OCI-LY1 (cell line): ENCODE measurements at regions not wholly inside any gene's neighbourhood (a gene's known extent, or its start where the extent isn't known, plus 50 kb on each side); places are given as distances from the start of the nearest gene placed in this dataset.
A peak's percentile ranks its signal among the peaks of the same experiment; 100 is the strongest.
"Not testable (repeated sequence)": the region's sequence is repeated elsewhere in the genome, so short reads cannot be mapped to it uniquely, and the experiment has no call there.

Experiments used
- H2AFZ ChIP-seq: fragments of 200-600 bp; sonication (generic), shearing (Covaris generic); 2 replicates; pipeline ENCODE4 v1.6.0; 2014; ENCODE audit warnings: antibody characterized with exemption, mild to moderate bottlenecking, low read length
- H3F3A ChIP-seq: fragments of 200-600 bp; sonication (generic), shearing (Covaris generic); 2 replicates; pipeline ENCODE4 v1.6.0; 2014; ENCODE audit warnings: mild to moderate bottlenecking, antibody characterized with exemption, low read length, moderate library complexity; ENCODE audit not compliant: insufficient read depth
- H3K27ac ChIP-seq: fragments of 200-600 bp; sonication (generic); 2 replicates; pipeline ENCODE4 v1.5.1; 2014; ENCODE audit warnings: low read length, mixed run types, mild to moderate bottlenecking, low read depth; ENCODE audit not compliant: poor library complexity, severe bottlenecking
- H3K27me3 ChIP-seq: fragments of 200-600 bp; sonication (generic); 2 replicates; pipeline ENCODE4 v1.6.0; 2014; ENCODE audit warnings: antibody characterized with exemption, mild to moderate bottlenecking, low read length, moderate library complexity; ENCODE audit not compliant: insufficient read depth
- H3K36me3 ChIP-seq: fragments of 200-600 bp; sonication (generic); 2 replicates; pipeline ENCODE4 v1.6.1; 2014; ENCODE audit warnings: mild to moderate bottlenecking, antibody characterized with exemption, low read length, moderate library complexity, mixed read lengths; ENCODE audit not compliant: insufficient read depth
- H3K4me1 ChIP-seq: fragments of 200-600 bp; sonication (generic); 2 replicates; pipeline ENCODE4 v1.5.1; 2014; ENCODE audit warnings: mild to moderate bottlenecking, low read length, moderate library complexity; ENCODE audit not compliant: insufficient read depth, severe bottlenecking
- H3K4me2 ChIP-seq: fragments of 200-600 bp; sonication (generic), shearing (Covaris generic); 2 replicates; pipeline ENCODE4 v1.6.1; 2014; ENCODE audit warnings: low read length
- H3K4me3 ChIP-seq: fragments of 200-600 bp; sonication (generic); 2 replicates; pipeline ENCODE4 v1.5.1; 2014; ENCODE audit warnings: low read length, low read depth, mild to moderate bottlenecking, mixed read lengths; ENCODE audit not compliant: poor library complexity, severe bottlenecking
- H3K79me2 ChIP-seq: fragments of 200-600 bp; shearing (Covaris generic); 2 replicates; pipeline ENCODE4 v1.6.1; 2016; ENCODE audit warnings: mixed run types, low read length, mixed read lengths; ENCODE audit not compliant: insufficient read depth
- H3K9ac ChIP-seq: fragments of 200-600 bp; sonication (generic), shearing (Covaris generic); 2 replicates; pipeline ENCODE4 v1.6.1; 2014; ENCODE audit warnings: mild to moderate bottlenecking, low read length, mixed read lengths
- H3K9me2 ChIP-seq: fragments of 200-600 bp; sonication (generic), shearing (Covaris generic); 2 replicates; pipeline ENCODE4 v1.6.1; 2014; ENCODE audit warnings: low read depth, mild to moderate bottlenecking, low read length, mixed read lengths
- H3K9me3 ChIP-seq: fragments of 200-600 bp; shearing (Covaris generic); 2 replicates; pipeline ENCODE4 v1.6.1; 2014; ENCODE audit warnings: low read length, mixed read lengths
- H4K20me1 ChIP-seq: fragments of 200-600 bp; sonication (generic), shearing (Covaris generic); 2 replicates; pipeline ENCODE4 v1.6.0; 2016; ENCODE audit warnings: mild to moderate bottlenecking, low read length; ENCODE audit not compliant: insufficient read depth
- EZH2 ChIP-seq: fragments of 200-600 bp; sonication (generic), shearing (Covaris generic); IDR thresholded peaks from 2 replicates; pipeline ENCODE4 v1.8.0; 2017; ENCODE audit warnings: borderline replicate concordance, mixed run types, mild to moderate bottlenecking, antibody characterized with exemption, low read length, moderate library complexity, mixed read lengths
- TF ChIP-seq, protein P1 (sequence below): fragments of 200-600 bp; sonication (generic), shearing (Covaris generic); IDR thresholded peaks from 2 replicates; pipeline ENCODE4 v1.5.1; 2017; ENCODE audit warnings: mild to moderate bottlenecking, antibody characterized with exemption, low read length, moderate library complexity, mixed read lengths

DNA sequence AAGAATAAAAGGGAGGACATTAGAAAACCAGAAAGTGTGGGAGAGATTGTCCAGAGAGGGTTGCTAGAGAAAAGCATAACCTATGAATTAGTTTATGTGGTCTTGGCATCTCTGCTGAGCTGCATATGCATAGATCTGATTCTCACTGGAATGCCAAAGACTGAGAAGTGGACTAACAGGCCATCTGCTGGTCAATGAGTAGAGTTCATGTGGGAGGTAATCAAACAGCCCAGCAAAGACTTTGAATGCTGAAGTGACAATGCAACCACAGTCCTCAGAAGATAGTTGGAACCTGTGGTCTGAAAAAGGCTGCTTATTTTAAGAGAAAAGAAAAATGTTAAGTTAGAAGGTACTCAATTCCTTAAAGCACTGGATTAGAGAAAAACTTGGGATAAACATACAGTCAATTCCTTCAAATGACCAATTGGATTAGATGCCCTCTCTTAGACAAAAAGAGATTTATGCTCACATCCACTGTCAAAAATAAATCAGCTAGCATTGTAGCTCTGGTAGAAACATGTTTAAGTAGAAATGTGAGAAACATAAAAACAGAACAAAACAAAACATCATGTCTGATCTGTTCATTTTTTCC is 382.8 kb downstream of the AMY1C start:
- Histone ChIP-seq H3K9me3 (no peaks in the 10 kb centered on the region), H3K4me3 (no peak overlapping the region), H3K27me3 (no peaks in the 10 kb centered on the region), H3F3A (no peaks in the 10 kb centered on the region), H3K36me3 (no peaks in the 10 kb centered on the region), H4K20me1 (no peaks in the 10 kb centered on the region), H3K79me2 (no peaks in the 10 kb centered on the region), H3K27ac (no peak overlapping the region), H3K4me1 (no peaks in the 10 kb centered on the region), H2AFZ (no peak overlapping the region), H3K9ac (no peak overlapping the region), H3K4me2 (no peak overlapping the region), H3K9me2 (no peaks in the 10 kb centered on the region)
- no peak for TF ChIP-seq EZH2
- TF ChIP-seq, protein P1, sequence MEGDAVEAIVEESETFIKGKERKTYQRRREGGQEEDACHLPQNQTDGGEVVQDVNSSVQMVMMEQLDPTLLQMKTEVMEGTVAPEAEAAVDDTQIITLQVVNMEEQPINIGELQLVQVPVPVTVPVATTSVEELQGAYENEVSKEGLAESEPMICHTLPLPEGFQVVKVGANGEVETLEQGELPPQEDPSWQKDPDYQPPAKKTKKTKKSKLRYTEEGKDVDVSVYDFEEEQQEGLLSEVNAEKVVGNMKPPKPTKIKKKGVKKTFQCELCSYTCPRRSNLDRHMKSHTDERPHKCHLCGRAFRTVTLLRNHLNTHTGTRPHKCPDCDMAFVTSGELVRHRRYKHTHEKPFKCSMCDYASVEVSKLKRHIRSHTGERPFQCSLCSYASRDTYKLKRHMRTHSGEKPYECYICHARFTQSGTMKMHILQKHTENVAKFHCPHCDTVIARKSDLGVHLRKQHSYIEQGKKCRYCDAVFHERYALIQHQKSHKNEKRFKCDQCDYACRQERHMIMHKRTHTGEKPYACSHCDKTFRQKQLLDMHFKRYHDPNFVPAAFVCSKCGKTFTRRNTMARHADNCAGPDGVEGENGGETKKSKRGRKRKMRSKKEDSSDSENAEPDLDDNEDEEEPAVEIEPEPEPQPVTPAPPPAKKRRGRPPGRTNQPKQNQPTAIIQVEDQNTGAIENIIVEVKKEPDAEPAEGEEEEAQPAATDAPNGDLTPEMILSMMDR: peak; percentile 43; the same call in 1 of the 2 replicates

DNA sequence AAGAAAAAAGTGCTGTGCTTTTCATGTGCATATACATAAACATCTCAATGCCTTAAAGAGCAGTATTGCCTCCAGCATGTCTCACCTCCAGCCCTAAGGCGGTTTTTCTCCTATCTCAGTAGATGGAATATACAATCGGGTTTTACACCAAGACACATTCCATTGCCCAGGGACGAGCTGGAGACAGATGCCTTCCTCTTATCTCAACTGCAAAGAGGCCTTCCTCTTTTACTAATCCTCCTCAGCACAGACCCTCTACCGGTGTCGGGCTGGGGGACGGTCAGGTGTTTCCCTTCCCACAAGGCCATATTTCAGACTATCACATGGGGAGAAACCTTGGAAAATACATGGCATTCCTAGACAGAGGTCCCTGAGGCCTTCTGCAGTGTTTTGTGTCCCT is 385.3 kb downstream of the AMY1C start:
- not testable (repeated sequence) for H3K36me3 ChIP-seq

GRCh38 chr1:104136621-104137020 is 386.9 kb downstream of the AMY1C start:
- Histone ChIP-seq H3K9me2 (no peaks in the 10 kb centered on the region), H3K4me3 (no peak overlapping the region), H3K27ac (no peak overlapping the region), H3K9ac (no peak overlapping the region), H3K36me3 (no peaks in the 10 kb centered on the region), H4K20me1 (no peaks in the 10 kb centered on the region), H3K9me3 (no peaks in the 10 kb centered on the region), H3K4me2 (no peak overlapping the region), H3F3A (no peaks in the 10 kb centered on the region), H3K4me1 (no peaks in the 10 kb centered on the region), H3K27me3 (no peaks in the 10 kb centered on the region), H3K79me2 (no peaks in the 10 kb centered on the region), H2AFZ (no peak overlapping the region)
- TF ChIP-seq, protein P1: no peak
- no peak for TF ChIP-seq EZH2

More for the DNA sequence above, 385.3 kb downstream of the AMY1C start:
- H3K27ac ChIP-seq, H2AFZ ChIP-seq, H3K4me3 ChIP-seq, H4K20me1 ChIP-seq, H3K4me2 ChIP-seq, H3K9ac ChIP-seq, H3K9me3 ChIP-seq, H3K9me2 ChIP-seq, H3K27me3 ChIP-seq, H3K79me2 ChIP-seq, H3F3A ChIP-seq, H3K4me1 ChIP-seq: not testable (repeated sequence)

DNA sequence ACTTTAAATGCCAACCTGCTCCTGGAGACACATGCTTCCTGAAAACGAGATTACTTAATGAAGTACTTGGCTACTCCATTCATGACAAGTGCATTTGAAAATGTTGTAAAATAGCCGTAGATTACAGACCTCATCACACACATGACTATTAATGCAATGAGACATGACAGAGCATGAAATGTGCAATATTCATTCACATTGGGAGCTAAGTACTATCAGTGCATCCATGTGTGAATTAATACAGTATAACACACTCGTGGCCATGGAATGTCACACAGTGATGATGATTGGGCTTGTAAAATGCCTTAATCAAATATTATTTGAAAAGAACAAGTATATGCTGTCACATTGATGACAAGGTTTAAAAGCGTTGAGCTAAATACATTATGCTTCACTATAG is 407.0 kb downstream of the AMY1C start:
- Histone ChIP-seq H3K4me2 (no peak overlapping the region), H3K9ac (no peak overlapping the region), H2AFZ (no peak overlapping the region), H3K27me3 (no peaks in the 10 kb centered on the region), H3K4me1 (no peaks in the 10 kb centered on the region), H3K27ac (no peak overlapping the region), H3K4me3 (no peak overlapping the region), H3K9me3 (no peaks in the 10 kb centered on the region), H3K36me3 (no peaks in the 10 kb centered on the region), H3K79me2 (no peaks in the 10 kb centered on the region), H3K9me2 (no peaks in the 10 kb centered on the region), H4K20me1 (no peaks in the 10 kb centered on the region), H3F3A (no peaks in the 10 kb centered on the region)
- TF ChIP-seq, protein P1: no peak
- no peak for TF ChIP-seq EZH2
